GM23338 (cell line): ENCODE measurements at regions not wholly inside any gene's neighbourhood (a gene's known extent, or its start where the extent isn't known, plus 50 kb on each side); places are given as distances from the start of the nearest gene placed in this dataset.

ENCODE experiments used
- ATAC-seq: fragments of 200-7000 bp; cut with Tn5 transposase; 3 replicates; pipeline ENCODE4 v1.9.1; 2020
- DNase-seq: peaks from one replicate; pipeline ENCODE4 v3.0.0-alpha.2; 2015; ENCODE audit warnings: low spot score
- H2AFZ ChIP-seq: fragments of 200-600 bp; sonication (generic); 2 replicates; pipeline ENCODE4 v1.8.0; 2016; ENCODE audit warnings: antibody characterized with exemption, mild to moderate bottlenecking, moderate library complexity
- H3F3A ChIP-seq: fragments of 200-600 bp; sonication (generic); replicated peaks from 2 replicates; pipeline ENCODE4 v1.8.0; 2017; ENCODE audit warnings: antibody characterized with exemption, mixed run types, low read depth
- H3K27ac ChIP-seq: fragments of 200-600 bp; sonication (generic); 2 replicates; pipeline ENCODE4 v1.6.1; 2016; ENCODE audit warnings: low read depth
- H3K27me3 ChIP-seq: fragments of 200-600 bp; sonication (generic); 2 replicates; pipeline ENCODE4 v1.8.0; 2016; ENCODE audit warnings: mild to moderate bottlenecking, mixed run types, moderate library complexity; ENCODE audit not compliant: insufficient read depth
- H3K36me3 ChIP-seq: fragments of 200-600 bp; sonication (generic); 2 replicates; pipeline ENCODE4 v1.8.0; 2016; ENCODE audit warnings: mild to moderate bottlenecking; ENCODE audit not compliant: insufficient read depth
- H3K4me1 ChIP-seq: fragments of 200-600 bp; sonication (generic); 2 replicates; pipeline ENCODE4 v1.8.0; 2016; ENCODE audit warnings: mild to moderate bottlenecking, moderate library complexity; ENCODE audit not compliant: insufficient read depth
- H3K4me2 ChIP-seq: fragments of 200-600 bp; sonication (generic); 2 replicates; pipeline ENCODE4 v1.7.1; 2017; ENCODE audit warnings: mixed run types
- H3K4me3 ChIP-seq: fragments of 200-600 bp; sonication (generic); 2 replicates; pipeline ENCODE4 v1.6.1; 2016; ENCODE audit warnings: mixed run types
- H3K79me2 ChIP-seq: fragments of 200-600 bp; sonication (generic); replicated peaks from 2 replicates; pipeline ENCODE4 v1.8.0; 2017; ENCODE audit warnings: mild to moderate bottlenecking; ENCODE audit not compliant: insufficient read depth
- H3K9me2 ChIP-seq: fragments of 200-600 bp; sonication (generic); 2 replicates; pipeline ENCODE4 v1.8.0; 2017; ENCODE audit not compliant: insufficient read depth
- H4K20me1 ChIP-seq: fragments of 200-600 bp; sonication (generic); replicated peaks from 2 replicates; pipeline ENCODE4 v1.8.0; 2017; ENCODE audit warnings: mild to moderate bottlenecking; ENCODE audit not compliant: insufficient read depth
- H3K27ac Mint-ChIP-seq: 2 replicates; pipeline ENCODE4 v1.8.0; 2020; ENCODE audit warnings: inconsistent platforms, mild to moderate bottlenecking, moderate library complexity, mixed read lengths
- H3K27me3 Mint-ChIP-seq: 3 replicates; pipeline ENCODE4 v1.8.0; 2022; ENCODE audit warnings: low read depth, mild to moderate bottlenecking, moderate library complexity, mixed read lengths, inconsistent platforms; ENCODE audit not compliant: insufficient read depth, poor library complexity
- H3K36me3 Mint-ChIP-seq: 3 replicates; pipeline ENCODE4 v1.8.0; 2021; ENCODE audit warnings: low read depth, mild to moderate bottlenecking, inconsistent platforms, moderate library complexity, mixed read lengths
- H3K4me1 Mint-ChIP-seq: 3 replicates; pipeline ENCODE4 v1.8.0; 2020; ENCODE audit warnings: mild to moderate bottlenecking, inconsistent platforms, mixed read lengths
- H3K4me3 Mint-ChIP-seq: 3 replicates; pipeline ENCODE4 v1.8.0; 2021; ENCODE audit warnings: moderate library complexity, mild to moderate bottlenecking, inconsistent platforms, mixed read lengths
- H3K9me3 Mint-ChIP-seq: 3 replicates; pipeline ENCODE4 v1.8.0; 2020; ENCODE audit warnings: moderate library complexity, mild to moderate bottlenecking, inconsistent platforms, mixed read lengths
- CREB1 ChIP-seq: fragments of 250-450 bp; sonication (Bioruptor Pico); IDR thresholded peaks from 2 replicates; pipeline ENCODE4 v1.5.0; 2020; ENCODE audit warnings: low read depth, mild to moderate bottlenecking, moderate library complexity
- EZH2 ChIP-seq: fragments of 200-600 bp; sonication (generic); IDR thresholded peaks from one replicate; pipeline ENCODE4 v1.8.0; 2017; ENCODE audit warnings: antibody characterized with exemption, mild to moderate bottlenecking, low read depth; ENCODE audit not compliant: unreplicated experiment
- EZH2phosphoT487 ChIP-seq: fragments of 200-600 bp; sonication (generic); IDR thresholded peaks from one replicate; pipeline ENCODE4 v1.8.1; 2018; ENCODE audit warnings: antibody characterized with exemption; ENCODE audit not compliant: unreplicated experiment
- NANOG ChIP-seq: IDR thresholded peaks from 2 replicates; pipeline ENCODE4 v1.6.1; 2016; ENCODE audit warnings: antibody characterized with exemption, borderline replicate concordance
- STAT1 ChIP-seq: IDR thresholded peaks from one replicate; pipeline ENCODE4 v1.6.1; 2016; ENCODE audit warnings: antibody characterized with exemption; ENCODE audit not compliant: unreplicated experiment
- ZNF114 ChIP-seq: fragments of 250-450 bp; sonication (Bioruptor Pico); IDR thresholded peaks from 2 replicates; pipeline ENCODE4 v1.5.0; 2020; ENCODE audit warnings: mild to moderate bottlenecking, moderate library complexity
- ZNF331 ChIP-seq: fragments of 250-450 bp; sonication (Bioruptor Pico); IDR thresholded peaks from 2 replicates; pipeline ENCODE4 v1.5.0; 2020; ENCODE audit warnings: low read depth, mild to moderate bottlenecking, moderate library complexity
- TF ChIP-seq, protein P1 (sequence below): fragments of 250-450 bp; sonication (Bioruptor Pico); IDR thresholded peaks from 2 replicates; pipeline ENCODE4 v1.5.0; 2020; ENCODE audit warnings: mild to moderate bottlenecking, moderate library complexity

DNA sequence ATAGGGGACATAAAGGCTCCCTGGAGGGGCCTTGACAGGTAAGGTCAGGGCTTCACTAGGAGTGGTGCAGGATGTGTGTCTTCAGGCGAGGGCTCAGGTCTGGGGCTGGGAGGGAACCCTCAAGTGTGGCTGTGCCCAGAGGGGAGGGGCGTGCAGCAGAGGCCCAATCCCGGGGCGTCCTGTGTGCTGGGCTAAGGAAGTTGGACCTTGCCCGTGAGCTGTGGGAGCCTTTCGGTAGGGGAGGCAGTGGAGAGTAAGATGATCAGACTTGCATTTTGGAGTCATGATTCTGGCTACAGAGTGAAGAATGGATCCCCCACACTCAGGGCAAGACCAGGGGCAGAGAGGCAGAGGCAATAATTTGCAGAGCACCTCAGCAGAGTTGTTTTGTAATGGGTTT lies 145.4 kb downstream of the BUB3 start:
- H3K4me1 ChIP-seq = no peaks in the 10 kb centered on the region
- Mint-ChIP-seq H3K9me3 (peaks cover 16% of the 10 kb centered on the region), H3K36me3 (peaks cover 18% of the 10 kb centered on the region; the same call in 2 of the 3 replicates), H3K27me3 (peaks cover 5% of the 10 kb centered on the region), H3K4me3 (no peak overlapping the region), H3K27ac (no peak overlapping the region), H3K4me1 (peaks cover 9% of the 10 kb centered on the region)
- no peak overlapping the region for H3K4me3 ChIP-seq
- no peaks in the 10 kb centered on the region for H3K27me3 ChIP-seq
- H3K36me3 ChIP-seq = no peaks in the 10 kb centered on the region
- no peaks in the 10 kb centered on the region for H4K20me1 ChIP-seq
- DNase-seq (no peak), ATAC-seq (0 out of 3 replicates have a peak, but pooled peaks have one; percentile 25)
- peaks cover 7% of the 10 kb centered on the region; the same call in 1 of the 2 replicates for H3K9me2 ChIP-seq
- H3K4me2 ChIP-seq = no peak overlapping the region
- H3F3A ChIP-seq = no peaks in the 10 kb centered on the region
- no peak overlapping the region for H3K27ac ChIP-seq
- TF ChIP-seq ZNF114 (CRISPR knock-in tag) (no peak), STAT1 (no peak), NANOG (no peak), CREB1 (CRISPR knock-in tag) (no peak), EZH2phosphoT487 (no peak)
- H2AFZ ChIP-seq = no peak overlapping the region
- no peaks in the 10 kb centered on the region for H3K79me2 ChIP-seq

DNA sequence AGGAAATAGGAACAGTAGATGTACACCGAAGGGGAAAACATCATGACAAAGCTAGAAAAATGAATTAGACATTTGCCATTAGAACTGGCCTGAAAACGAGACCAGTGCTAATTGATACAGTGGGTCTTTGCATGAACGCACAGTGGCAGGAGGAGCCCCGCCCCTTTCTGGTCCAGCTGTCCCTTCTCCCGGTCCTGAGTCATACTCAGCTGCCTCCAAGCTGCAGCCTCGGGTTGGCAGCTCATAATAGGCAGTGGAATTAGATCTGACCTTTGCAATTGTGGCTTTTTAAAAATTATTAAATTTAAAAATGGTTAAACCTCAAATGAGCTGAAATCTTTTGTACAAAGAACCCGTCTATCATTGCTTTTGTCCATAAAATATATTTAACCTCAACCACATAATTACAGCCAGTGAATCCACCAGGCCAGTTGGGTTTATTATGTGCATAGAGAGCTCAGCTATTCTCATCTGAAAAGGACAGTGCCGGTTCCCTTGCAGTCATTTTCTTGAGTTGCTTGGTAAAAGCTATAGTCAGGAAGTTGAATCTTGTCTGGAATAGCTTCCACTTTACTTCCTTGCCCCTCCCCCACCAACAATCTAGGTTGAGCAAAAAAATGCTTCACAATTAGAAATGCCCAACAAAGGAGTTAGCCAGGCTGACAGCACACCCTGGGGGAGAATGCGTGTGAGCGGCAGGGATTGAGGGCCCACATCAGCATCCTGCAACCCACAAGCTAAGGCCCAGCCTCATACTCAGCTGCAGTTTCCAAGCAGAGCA lies 147.1 kb downstream of the BUB3 start:
- DNase-seq (no peak), ATAC-seq (peak; percentile 48; the same call in 2 of the 3 replicates)
- no peaks in the 10 kb centered on the region for H3K36me3 ChIP-seq
- H3K9me3 Mint-ChIP-seq = peaks cover 16% of the 10 kb centered on the region
- H3K4me2 ChIP-seq = no peak overlapping the region
- no peak overlapping the region for H2AFZ ChIP-seq
- no peak overlapping the region for H3K4me3 ChIP-seq
- no peaks in the 10 kb centered on the region for H3K27me3 ChIP-seq
- H3K79me2 ChIP-seq = no peaks in the 10 kb centered on the region
- peaks cover 18% of the 10 kb centered on the region; the same call in 2 of the 3 replicates for H3K36me3 Mint-ChIP-seq
- H3K4me1 Mint-ChIP-seq = peaks cover 10% of the 10 kb centered on the region
- H4K20me1 ChIP-seq = no peaks in the 10 kb centered on the region
- no peak overlapping the region for H3K27ac ChIP-seq
- H3K27ac Mint-ChIP-seq = no peak overlapping the region
- TF ChIP-seq ZNF331 = no peak
- TF ChIP-seq, protein P1, sequence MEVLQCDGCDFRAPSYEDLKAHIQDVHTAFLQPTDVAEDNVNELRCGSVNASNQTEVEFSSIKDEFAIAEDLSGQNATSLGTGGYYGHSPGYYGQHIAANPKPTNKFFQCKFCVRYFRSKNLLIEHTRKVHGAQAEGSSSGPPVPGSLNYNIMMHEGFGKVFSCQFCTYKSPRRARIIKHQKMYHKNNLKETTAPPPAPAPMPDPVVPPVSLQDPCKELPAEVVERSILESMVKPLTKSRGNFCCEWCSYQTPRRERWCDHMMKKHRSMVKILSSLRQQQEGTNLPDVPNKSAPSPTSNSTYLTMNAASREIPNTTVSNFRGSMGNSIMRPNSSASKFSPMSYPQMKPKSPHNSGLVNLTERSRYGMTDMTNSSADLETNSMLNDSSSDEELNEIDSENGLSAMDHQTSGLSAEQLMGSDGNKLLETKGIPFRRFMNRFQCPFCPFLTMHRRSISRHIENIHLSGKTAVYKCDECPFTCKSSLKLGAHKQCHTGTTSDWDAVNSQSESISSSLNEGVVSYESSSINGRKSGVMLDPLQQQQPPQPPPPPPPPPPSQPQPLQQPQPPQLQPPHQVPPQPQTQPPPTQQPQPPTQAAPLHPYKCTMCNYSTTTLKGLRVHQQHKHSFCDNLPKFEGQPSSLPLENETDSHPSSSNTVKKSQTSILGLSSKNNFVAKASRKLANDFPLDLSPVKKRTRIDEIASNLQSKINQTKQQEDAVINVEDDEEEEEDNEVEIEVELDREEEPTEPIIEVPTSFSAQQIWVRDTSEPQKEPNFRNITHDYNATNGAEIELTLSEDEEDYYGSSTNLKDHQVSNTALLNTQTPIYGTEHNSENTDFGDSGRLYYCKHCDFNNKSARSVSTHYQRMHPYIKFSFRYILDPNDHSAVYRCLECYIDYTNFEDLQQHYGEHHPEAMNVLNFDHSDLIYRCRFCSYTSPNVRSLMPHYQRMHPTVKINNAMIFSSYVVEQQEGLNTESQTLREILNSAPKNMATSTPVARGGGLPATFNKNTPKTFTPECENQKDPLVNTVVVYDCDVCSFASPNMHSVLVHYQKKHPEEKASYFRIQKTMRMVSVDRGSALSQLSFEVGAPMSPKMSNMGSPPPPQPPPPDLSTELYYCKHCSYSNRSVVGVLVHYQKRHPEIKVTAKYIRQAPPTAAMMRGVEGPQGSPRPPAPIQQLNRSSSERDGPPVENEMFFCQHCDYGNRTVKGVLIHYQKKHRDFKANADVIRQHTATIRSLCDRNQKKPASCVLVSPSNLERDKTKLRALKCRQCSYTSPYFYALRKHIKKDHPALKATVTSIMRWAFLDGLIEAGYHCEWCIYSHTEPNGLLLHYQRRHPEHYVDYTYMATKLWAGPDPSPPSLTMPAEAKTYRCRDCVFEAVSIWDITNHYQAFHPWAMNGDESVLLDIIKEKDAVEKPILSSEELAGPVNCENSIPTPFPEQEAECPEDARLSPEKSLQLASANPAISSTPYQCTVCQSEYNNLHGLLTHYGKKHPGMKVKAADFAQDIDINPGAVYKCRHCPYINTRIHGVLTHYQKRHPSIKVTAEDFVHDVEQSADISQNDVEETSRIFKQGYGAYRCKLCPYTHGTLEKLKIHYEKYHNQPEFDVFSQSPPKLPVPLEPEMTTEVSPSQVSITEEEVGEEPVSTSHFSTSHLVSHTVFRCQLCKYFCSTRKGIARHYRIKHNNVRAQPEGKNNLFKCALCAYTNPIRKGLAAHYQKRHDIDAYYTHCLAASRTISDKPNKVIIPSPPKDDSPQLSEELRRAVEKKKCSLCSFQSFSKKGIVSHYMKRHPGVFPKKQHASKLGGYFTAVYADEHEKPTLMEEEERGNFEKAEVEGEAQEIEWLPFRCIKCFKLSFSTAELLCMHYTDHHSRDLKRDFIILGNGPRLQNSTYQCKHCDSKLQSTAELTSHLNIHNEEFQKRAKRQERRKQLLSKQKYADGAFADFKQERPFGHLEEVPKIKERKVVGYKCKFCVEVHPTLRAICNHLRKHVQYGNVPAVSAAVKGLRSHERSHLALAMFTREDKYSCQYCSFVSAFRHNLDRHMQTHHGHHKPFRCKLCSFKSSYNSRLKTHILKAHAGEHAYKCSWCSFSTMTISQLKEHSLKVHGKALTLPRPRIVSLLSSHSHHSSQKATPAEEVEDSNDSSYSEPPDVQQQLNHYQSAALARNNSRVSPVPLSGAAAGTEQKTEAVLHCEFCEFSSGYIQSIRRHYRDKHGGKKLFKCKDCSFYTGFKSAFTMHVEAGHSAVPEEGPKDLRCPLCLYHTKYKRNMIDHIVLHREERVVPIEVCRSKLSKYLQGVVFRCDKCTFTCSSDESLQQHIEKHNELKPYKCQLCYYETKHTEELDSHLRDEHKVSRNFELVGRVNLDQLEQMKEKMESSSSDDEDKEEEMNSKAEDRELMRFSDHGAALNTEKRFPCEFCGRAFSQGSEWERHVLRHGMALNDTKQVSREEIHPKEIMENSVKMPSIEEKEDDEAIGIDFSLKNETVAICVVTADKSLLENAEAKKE (CRISPR knock-in tag) = no peak
- no peak for TF ChIP-seq EZH2
- peaks cover 5% of the 10 kb centered on the region for H3K27me3 Mint-ChIP-seq
- H3F3A ChIP-seq = no peaks in the 10 kb centered on the region
- H3K9me2 ChIP-seq = no peaks in the 10 kb centered on the region
- H3K4me3 Mint-ChIP-seq = no peak overlapping the region
- no peaks in the 10 kb centered on the region for H3K4me1 ChIP-seq
